IMR-90 (cell line): ENCODE measurements at regions not wholly inside any gene's neighbourhood (a gene's known extent, or its start where the extent isn't known, plus 50 kb on each side); places are given as distances from the start of the nearest gene placed in this dataset.

Experiments
- ATAC-seq: fragments of 200-7000 bp; cut with Tn5 transposase; 2 replicates; pipeline ENCODE4 v1.9.1; 2020; ENCODE audit warnings: low read depth, mild to moderate bottlenecking, moderate library complexity
- BruUV-seq: library from RNA; stranded (reverse); fragments of 400-500 nt; replicated peaks from 2 replicates; lab custom pipeline; 2021; lab: Mats Ljungman, UMichigan
- CTCF ChIA-PET: fragments of 300-600 bp; formaldehyde crosslinking; extraction: SDS; loops from one replicate; lab custom pipeline; 2021; ENCODE audit warnings: antibody characterized with exemption; lab: Yijun Ruan, JAX
- POLR2A ChIA-PET: fragments of 300-600 bp; sonication (Branson Sonifier 250); formaldehyde crosslinking; loops from one replicate; lab custom pipeline; 2022; ENCODE audit warnings: antibody characterized with exemption; ENCODE audit not compliant: unreplicated experiment; lab: Charles Lee
- DNase-seq: peaks from one replicate; pipeline ENCODE4 v3.0.0; 2013
- H2AFZ ChIP-seq: replicated peaks from 2 replicates; pipeline ENCODE3; 2013; ENCODE audit warnings: low read length, mild to moderate bottlenecking; ENCODE audit not compliant: poor library complexity
- H2AK5ac ChIP-seq: 2 replicates; pipeline ENCODE4 v1.6.1; 2013; ENCODE audit warnings: low read depth, low read length, inconsistent platforms
- H2AK9ac ChIP-seq: replicated peaks from 2 replicates; pipeline ENCODE3; 2013; ENCODE audit warnings: mild to moderate bottlenecking, low read depth, low read length, moderate library complexity; ENCODE audit not compliant: poor library complexity
- H2BK120ac ChIP-seq: 2 replicates; pipeline ENCODE4 v1.6.1; 2013; ENCODE audit warnings: low read depth, low read length, inconsistent platforms
- H2BK15ac ChIP-seq: 3 replicates; pipeline ENCODE4 v1.6.1; 2013; ENCODE audit warnings: low read depth, low read length, inconsistent platforms
- H2BK20ac ChIP-seq: 2 replicates; pipeline ENCODE4 v1.6.1; 2013; ENCODE audit warnings: low read depth, mild to moderate bottlenecking, inconsistent platforms, low read length, moderate library complexity
- H2BK5ac ChIP-seq: 2 replicates; pipeline ENCODE4 v1.6.1; 2013; ENCODE audit warnings: mild to moderate bottlenecking, low read depth, low read length, inconsistent platforms; ENCODE audit not compliant: poor library complexity, severe bottlenecking
- H3K14ac ChIP-seq: replicated peaks from 2 replicates; pipeline ENCODE4 v1.6.1; 2013; ENCODE audit warnings: low read depth, low read length, inconsistent platforms
- H3K18ac ChIP-seq: 2 replicates; pipeline ENCODE4 v1.6.1; 2013; ENCODE audit warnings: low read depth, low read length, control low read depth
- H3K23ac ChIP-seq: 2 replicates; pipeline ENCODE4 v1.6.1; 2013; ENCODE audit warnings: low read depth, low read length, inconsistent platforms
- H3K27ac ChIP-seq: 2 replicates; pipeline ENCODE4 v1.5.1; 2013; ENCODE audit warnings: mild to moderate bottlenecking, control low read depth, low read length; ENCODE audit not compliant: insufficient read depth
- H3K27me3 ChIP-seq: 2 replicates; pipeline ENCODE4 v1.6.1; 2013; ENCODE audit warnings: low read length; ENCODE audit not compliant: control insufficient read depth, insufficient read depth
- H3K36me3 ChIP-seq: 2 replicates; pipeline ENCODE4 v1.6.1; 2013; ENCODE audit warnings: low read length, mixed read lengths; ENCODE audit not compliant: control insufficient read depth, insufficient read depth
- H3K4ac ChIP-seq: 2 replicates; pipeline ENCODE4 v1.6.1; 2013; ENCODE audit warnings: low read depth, low read length, inconsistent platforms
- H3K4me1 ChIP-seq: 2 replicates; pipeline ENCODE4 v1.6.1; 2013; ENCODE audit warnings: low read length, mixed read lengths; ENCODE audit not compliant: control insufficient read depth, insufficient read depth
- H3K4me2 ChIP-seq: 2 replicates; pipeline ENCODE4 v1.6.1; 2013; ENCODE audit warnings: low read depth, mild to moderate bottlenecking, control low read depth, low read length, moderate library complexity
- H3K4me3 ChIP-seq: 2 replicates; pipeline ENCODE4 v1.5.1; 2013; ENCODE audit warnings: low read depth, mild to moderate bottlenecking, control low read depth, low read length, moderate library complexity; ENCODE audit not compliant: insufficient read depth
- H3K56ac ChIP-seq: 2 replicates; pipeline ENCODE4 v1.6.1; 2013; ENCODE audit warnings: low read length, inconsistent platforms; ENCODE audit not compliant: insufficient read depth; ENCODE audit errors: extremely low read depth
- H3K79me1 ChIP-seq, 2 experiments: 2 replicates each; pipeline ENCODE4 v1.6.1; 2013; ENCODE audit warnings: low read length in 2 of 2, inconsistent platforms in 1 of 2, low read depth in 1 of 2
- H3K9ac ChIP-seq: 2 replicates; pipeline ENCODE4 v1.6.1; 2013; ENCODE audit warnings: low read depth, low read length, control low read depth
- H3K9me1 ChIP-seq: 2 replicates; pipeline ENCODE4 v1.6.1; 2013; ENCODE audit warnings: low read length, inconsistent platforms; ENCODE audit not compliant: insufficient read depth
- H3K9me3 ChIP-seq: 2 replicates; pipeline ENCODE4 v1.6.1; 2013; ENCODE audit warnings: low read length; ENCODE audit not compliant: control insufficient read depth, insufficient read depth
- H4K20me1 ChIP-seq: 2 replicates; pipeline ENCODE4 v1.6.1; 2013; ENCODE audit warnings: low read length, inconsistent platforms; ENCODE audit not compliant: insufficient read depth
- H4K5ac ChIP-seq: 2 replicates; pipeline ENCODE4 v1.6.1; 2013; ENCODE audit warnings: mild to moderate bottlenecking, low read depth, low read length, control low read depth
- H4K8ac ChIP-seq, 2 experiments: 2 replicates each; pipeline ENCODE4 v1.6.1; 2013; ENCODE audit warnings: low read depth in 2 of 2, low read length in 2 of 2, control low read depth in 1 of 2, inconsistent platforms in 1 of 2
- H4K91ac ChIP-seq: 2 replicates; pipeline ENCODE4 v1.6.1; 2013; ENCODE audit warnings: low read depth, low read length, inconsistent platforms; ENCODE audit not compliant: insufficient read depth
- BHLHE40 ChIP-seq: fragments of 150-350 bp; IDR thresholded peaks from 2 replicates; pipeline ENCODE4 v1.6.1; 2016; ENCODE audit warnings: mild to moderate bottlenecking, low read depth, low read length
- CEBPB ChIP-seq: IDR thresholded peaks from 2 replicates; pipeline ENCODE4 v1.6.1; 2012; ENCODE audit warnings: low read depth, low read length, improper control_type of control experiment
- CHD1 ChIP-seq: IDR thresholded peaks from 2 replicates; pipeline ENCODE4 v1.6.1; 2012; ENCODE audit warnings: low read depth, low read length, improper control_type of control experiment
- CTCF ChIP-seq: conservative IDR thresholded peaks from 2 replicates; pipeline ENCODE4 v1.5.1; 2012; ENCODE audit warnings: mild to moderate bottlenecking, low read depth, low read length, improper control_type of control experiment
- ELK1 ChIP-seq: fragments of 150-350 bp; IDR thresholded peaks from 2 replicates; pipeline ENCODE4 v1.6.1; 2016; ENCODE audit warnings: low read depth, mild to moderate bottlenecking, low read length, moderate library complexity, borderline replicate concordance
- FOS ChIP-seq: fragments of 150-350 bp; IDR thresholded peaks from 2 replicates; pipeline ENCODE4 v1.6.1; 2016; ENCODE audit warnings: low read depth, low read length
- MAFK ChIP-seq: IDR thresholded peaks from 2 replicates; pipeline ENCODE4 v1.6.1; 2012; ENCODE audit warnings: low read depth, low read length, improper control_type of control experiment
- MAZ ChIP-seq: IDR thresholded peaks from 2 replicates; pipeline ENCODE4 v1.6.1; 2012; ENCODE audit warnings: low read depth, mild to moderate bottlenecking, low read length, improper control_type of control experiment, moderate library complexity, borderline replicate concordance
- MXI1 ChIP-seq: IDR thresholded peaks from 2 replicates; pipeline ENCODE4 v1.6.1; 2012; ENCODE audit warnings: low read depth, mild to moderate bottlenecking, low read length, moderate library complexity, borderline replicate concordance
- NFE2L2 ChIP-seq: fragments of 150-350 bp; IDR thresholded peaks from 2 replicates; pipeline ENCODE4 v1.6.1; 2016; ENCODE audit warnings: low read depth, mild to moderate bottlenecking, low read length
- POLR2A ChIP-seq: IDR thresholded peaks from 2 replicates; pipeline ENCODE4 v1.6.1; 2012; ENCODE audit warnings: mild to moderate bottlenecking, low read depth, low read length
- RAD21 ChIP-seq: IDR thresholded peaks from 2 replicates; pipeline ENCODE4 v1.6.1; 2012; ENCODE audit warnings: low read length, improper control_type of control experiment
- RCOR1 ChIP-seq: IDR thresholded peaks from 2 replicates; pipeline ENCODE4 v1.6.1; 2012; ENCODE audit warnings: mild to moderate bottlenecking, low read length, improper control_type of control experiment; ENCODE audit not compliant: insufficient replicate concordance
- RFX5 ChIP-seq: IDR thresholded peaks from 2 replicates; pipeline ENCODE4 v1.8.0; 2012; ENCODE audit warnings: low read depth, mild to moderate bottlenecking, low read length, moderate library complexity
- SMC3 ChIP-seq: fragments of 150-350 bp; IDR thresholded peaks from 2 replicates; pipeline ENCODE4 v1.6.1; 2016; ENCODE audit warnings: low read depth, mild to moderate bottlenecking, antibody characterized with exemption, low read length, moderate library complexity
- USF2 ChIP-seq: fragments of 150-350 bp; IDR thresholded peaks from 2 replicates; pipeline ENCODE4 v1.6.1; 2017; ENCODE audit warnings: mild to moderate bottlenecking, antibody characterized with exemption, low read length, low read depth
- WGBS, 2 experiments: methylation state at CpG; one replicate each; pipeline versions ENCODE4 v1.1.5 to v1.1.7; 2013; ENCODE audit warnings: missing lambda C conversion rate in 2 of 2; ENCODE audit not compliant: insufficient read length in 1 of 2; ENCODE audit errors: extremely low coverage in 2 of 2; 5-methylcytosine and 5-hydroxymethylcytosine counted together
- dilution Hi-C: fragments of 300-500 bp; cut with HindIII; formaldehyde crosslinking; loops from one replicate; pipeline ENCODE4 v1.14.3; 2018; ENCODE audit warnings: low sequenced_read_pairs; ENCODE audit not compliant: unreplicated experiment
- in situ Hi-C: fragments of 300-500 bp; cut with MboI; formaldehyde crosslinking; loops from 3 replicates; pipeline ENCODE4 v1.14.3; 2019; ENCODE audit warnings: low sequenced_read_pairs, inconsistent platforms, mixed read lengths
- intact Hi-C: fragments of 100-400 bp; cut with micrococcal nuclease; formaldehyde crosslinking; loops from 2 replicates; pipeline ENCODE4 v1.10.0; 2022

- dilution Hi-C loops: no loop called here
- H3K4me3 ChIP-seq: no peak overlapping the region
- no peak overlapping the region for H3K4ac ChIP-seq
- no peak overlapping the region for H4K5ac ChIP-seq
- H3K23ac ChIP-seq: no peak overlapping the region
- TF ChIP-seq USF2: no peak
- TF ChIP-seq MAFK: no peak
- no peak for TF ChIP-seq CTCF
- no peak for TF ChIP-seq FOS
- no peak for TF ChIP-seq MXI1
- no peak for TF ChIP-seq CHD1
- TF ChIP-seq ELK1: no peak
- TF ChIP-seq NFE2L2: no peak
- TF ChIP-seq SMC3: no peak
- TF ChIP-seq CEBPB: no peak
- TF ChIP-seq RAD21: no peak
- no peak for TF ChIP-seq BHLHE40
- no peak for TF ChIP-seq MAZ
- no peak for TF ChIP-seq POLR2A
- TF ChIP-seq RCOR1: no peak
- TF ChIP-seq RFX5: no peak
- ATAC-seq (no peak), DNase-seq (no peak)
- no peak overlapping the region for H3K4me2 ChIP-seq
- no peaks in the 10 kb centered on the region for H3K9me3 ChIP-seq
- no peak overlapping the region for H4K8ac ChIP-seq
- no peak overlapping the region for H2AFZ ChIP-seq
- no peaks in the 10 kb centered on the region for H3K4me1 ChIP-seq
- no peak overlapping the region for H3K18ac ChIP-seq
- in situ Hi-C loops: no loop called here
- H2AK5ac ChIP-seq: no peak overlapping the region
- intact Hi-C loops: loop anchor here (2.0 kb wide), 1 partner anchor 45 kb away; no protein-coding TSS in a partner anchor
- CTCF ChIA-PET: no interaction called here
- no peak overlapping the region for H2BK5ac ChIP-seq
- no CpG with 5 or more reads among the region's 4 CpGs for WGBS, 2 experiments
- H3K14ac ChIP-seq: no peak overlapping the region
- H2BK120ac ChIP-seq: no peak overlapping the region
- H2BK15ac ChIP-seq: no peak overlapping the region
- no TSS peak for BruUV-seq
- H2BK20ac ChIP-seq: no peak overlapping the region
- no peaks in the 10 kb centered on the region for H3K9me1 ChIP-seq
- POLR2A ChIA-PET: no interaction called here
- H3K56ac ChIP-seq: no peak overlapping the region
- H3K27ac ChIP-seq: no peak overlapping the region
- H3K9ac ChIP-seq: no peak overlapping the region
- H4K20me1 ChIP-seq: no peaks in the 10 kb centered on the region
- H3K36me3 ChIP-seq: no peaks in the 10 kb centered on the region
- H2AK9ac ChIP-seq: no peak overlapping the region
- H3K79me1 ChIP-seq: no peaks in the 10 kb centered on the region
- no peak overlapping the region for H4K91ac ChIP-seq
- no peaks in the 10 kb centered on the region for H3K27me3 ChIP-seq
These were observed 144.4 kb downstream of the MAGEB17 start for GRCh38 chrX:16311671-16312070.
